ENCODE measurements at regions not wholly inside any gene's neighbourhood (a gene's known extent, or its start where the extent isn't known, plus 50 kb on each side); places are given as distances from the start of the nearest gene placed in this dataset.

DNA sequence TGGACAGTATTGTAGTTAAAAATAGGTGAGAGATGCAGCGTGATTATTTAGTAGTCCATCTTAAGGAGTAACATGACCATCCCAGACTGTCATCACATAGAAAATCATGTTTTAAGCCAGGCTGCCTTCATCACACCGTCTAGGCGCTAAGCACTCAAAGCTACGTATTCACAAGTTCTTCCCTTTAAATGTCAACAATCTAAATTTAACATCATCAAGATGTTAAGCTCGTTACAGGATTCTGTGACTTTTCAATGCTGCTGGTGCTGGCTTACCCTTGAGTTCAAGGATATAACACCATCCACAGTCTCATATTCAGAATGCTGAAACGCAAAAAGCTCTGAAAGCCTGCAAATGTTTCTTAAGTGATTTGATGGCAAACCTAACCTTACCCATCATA lies 109.5 kb upstream of the CDCA7L start:
- Mint-ChIP-seq H3K4me3 (no peak overlapping the region), H3K27ac (no peak overlapping the region), H3K27me3 (peaks cover 16% of the 10 kb centered on the region), H3K4me1 (ENCODE audit: low read depth) (no peaks in the 10 kb centered on the region), H3K36me3 (ENCODE audit: low read depth) (no peaks in the 10 kb centered on the region), H3K9me3 (no peaks in the 10 kb centered on the region)
- ATAC-seq (no peak), DNase-seq (no peak)
- POLR2A ChIA-PET = interaction anchor here (0.5 kb wide), 1 partner anchor 382 kb away, joined by 3 read pairs; no protein-coding TSS in a partner anchor
- TF ChIP-seq, protein P1, sequence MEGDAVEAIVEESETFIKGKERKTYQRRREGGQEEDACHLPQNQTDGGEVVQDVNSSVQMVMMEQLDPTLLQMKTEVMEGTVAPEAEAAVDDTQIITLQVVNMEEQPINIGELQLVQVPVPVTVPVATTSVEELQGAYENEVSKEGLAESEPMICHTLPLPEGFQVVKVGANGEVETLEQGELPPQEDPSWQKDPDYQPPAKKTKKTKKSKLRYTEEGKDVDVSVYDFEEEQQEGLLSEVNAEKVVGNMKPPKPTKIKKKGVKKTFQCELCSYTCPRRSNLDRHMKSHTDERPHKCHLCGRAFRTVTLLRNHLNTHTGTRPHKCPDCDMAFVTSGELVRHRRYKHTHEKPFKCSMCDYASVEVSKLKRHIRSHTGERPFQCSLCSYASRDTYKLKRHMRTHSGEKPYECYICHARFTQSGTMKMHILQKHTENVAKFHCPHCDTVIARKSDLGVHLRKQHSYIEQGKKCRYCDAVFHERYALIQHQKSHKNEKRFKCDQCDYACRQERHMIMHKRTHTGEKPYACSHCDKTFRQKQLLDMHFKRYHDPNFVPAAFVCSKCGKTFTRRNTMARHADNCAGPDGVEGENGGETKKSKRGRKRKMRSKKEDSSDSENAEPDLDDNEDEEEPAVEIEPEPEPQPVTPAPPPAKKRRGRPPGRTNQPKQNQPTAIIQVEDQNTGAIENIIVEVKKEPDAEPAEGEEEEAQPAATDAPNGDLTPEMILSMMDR (IDR thresholded peaks at IDR 0.05) = no peak
- intact Hi-C loops (cut with micrococcal nuclease) = no loop called here
- CTCF ChIA-PET = interaction anchor here (1.2 kb wide), 1 partner anchor 28 kb away, joined by 4 read pairs; no protein-coding TSS in a partner anchor

DNA sequence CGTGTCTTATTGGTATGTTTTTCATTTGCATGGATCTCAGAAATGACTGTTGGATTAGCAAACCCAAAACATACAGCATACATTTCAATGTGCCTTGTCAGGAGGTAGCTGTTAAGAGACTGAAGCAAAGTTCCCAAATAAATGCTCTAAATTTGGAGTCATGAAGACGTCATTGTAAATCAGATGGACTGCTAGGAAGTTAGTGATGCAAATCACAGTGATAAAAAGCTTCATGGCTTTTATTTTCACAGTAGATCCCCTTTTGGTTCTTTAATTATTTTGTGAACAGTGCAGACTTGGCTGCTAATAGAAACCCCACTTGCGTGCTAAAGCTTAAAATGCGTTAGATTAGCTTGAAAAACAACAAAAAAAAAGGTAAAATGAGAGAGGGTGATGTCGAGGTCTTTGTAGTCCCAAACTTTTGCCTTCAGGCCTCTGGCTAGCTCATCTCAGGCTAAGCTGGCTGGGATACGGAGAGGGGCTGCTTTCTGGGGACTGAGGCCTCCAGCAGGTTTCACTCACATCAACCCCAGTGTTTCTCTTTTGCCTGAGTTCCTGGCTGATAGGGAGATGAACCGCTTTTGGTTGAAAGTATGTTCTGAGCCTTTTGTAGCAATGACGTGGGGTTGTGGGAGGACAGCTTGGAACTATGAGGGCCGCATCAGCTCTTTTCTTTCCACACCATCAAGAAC lies 107.1 kb upstream of the CDCA7L start:
- no peaks in the 10 kb centered on the region for H3K36me3 Mint-ChIP-seq (ENCODE audit: low read depth)
- ChIA-PET POLR2A (no interaction called here), CTCF (interaction anchor here (1.2 to 1.4 kb wide), 2 partner anchors 16 to 57 kb away, joined by 3 read pairs; no protein-coding TSS in a partner anchor)
- H3K4me1 Mint-ChIP-seq (ENCODE audit: low read depth) = no peaks in the 10 kb centered on the region
- H3K27ac Mint-ChIP-seq = no peak overlapping the region
- DNase-seq = no peak
- peaks cover 9% of the 10 kb centered on the region for H3K27me3 Mint-ChIP-seq
- intact Hi-C loops (cut with micrococcal nuclease) = no loop called here
- no peaks in the 10 kb centered on the region for H3K9me3 Mint-ChIP-seq
- TF ChIP-seq, protein P1 (IDR thresholded peaks at IDR 0.05) = no peak
- no peak overlapping the region for H3K4me3 Mint-ChIP-seq
- ATAC-seq = no peak

DNA sequence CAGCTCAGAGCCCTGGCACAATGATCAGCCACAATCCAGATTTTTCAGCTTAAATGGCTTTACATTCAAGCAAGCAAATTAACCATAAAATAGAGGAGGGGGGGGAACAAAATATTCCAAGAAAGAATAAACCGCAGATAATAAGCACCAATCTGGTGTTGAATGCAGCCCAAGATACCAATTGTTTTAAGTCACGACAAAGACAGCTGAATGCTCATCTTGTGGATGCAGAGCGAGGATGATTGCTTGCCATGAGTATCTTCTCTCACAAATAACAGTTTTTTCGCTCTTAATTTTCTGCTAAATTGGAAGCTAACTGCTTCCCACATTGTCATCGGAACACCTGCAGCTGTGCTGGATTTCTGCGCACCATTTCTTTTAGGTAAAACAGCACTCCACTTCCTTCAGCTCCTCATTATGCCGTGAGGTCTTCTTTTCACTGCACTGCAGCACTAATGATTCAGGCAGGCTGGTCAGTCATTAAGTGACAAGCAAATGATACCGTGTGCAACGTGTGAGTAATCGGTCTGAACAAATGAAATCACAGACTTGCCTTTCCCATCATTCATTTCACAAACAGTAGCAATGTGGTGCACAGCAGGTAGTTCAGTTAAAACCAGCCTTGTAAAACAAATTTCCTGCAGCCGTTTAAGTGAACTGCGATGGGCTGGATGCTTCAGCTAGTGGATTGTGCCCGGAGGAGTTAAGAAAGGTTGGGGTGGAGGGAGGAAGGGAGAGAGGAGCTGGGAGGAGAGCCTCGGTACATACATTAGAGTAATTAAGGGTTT lies 106.4 kb upstream of the CDCA7L start:
- TF ChIP-seq, protein P1 (IDR thresholded peaks at IDR 0.05) = no peak
- ATAC-seq (no peak), DNase-seq (no peak)
- intact Hi-C loops (cut with micrococcal nuclease) = no loop called here
- no peak overlapping the region for H3K4me3 Mint-ChIP-seq
- peaks cover 9% of the 10 kb centered on the region for H3K27me3 Mint-ChIP-seq
- ChIA-PET CTCF (interaction anchor here (1.2 to 1.4 kb wide), 2 partner anchors 16 to 58 kb away, joined by 3 read pairs; no protein-coding TSS in a partner anchor), POLR2A (no interaction called here)
- H3K4me1 Mint-ChIP-seq (ENCODE audit: low read depth) = no peaks in the 10 kb centered on the region
- H3K36me3 Mint-ChIP-seq (ENCODE audit: low read depth) = no peaks in the 10 kb centered on the region
- no peak overlapping the region for H3K27ac Mint-ChIP-seq
- no peaks in the 10 kb centered on the region for H3K9me3 Mint-ChIP-seq

- TF ChIP-seq, protein P1 (IDR thresholded peaks at IDR 0.05) = no peak
- intact Hi-C loops (cut with micrococcal nuclease) = no loop called here
- CTCF ChIA-PET = no interaction called here
- no peaks in the 10 kb centered on the region for H3K4me1 Mint-ChIP-seq (ENCODE audit: low read depth)
- H3K4me3 Mint-ChIP-seq = no peak overlapping the region
- H3K27ac Mint-ChIP-seq = no peak overlapping the region
- H3K27me3 Mint-ChIP-seq = peaks cover 7% of the 10 kb centered on the region
- POLR2A ChIA-PET = no interaction called here
- no peak for ATAC-seq
- no peak for DNase-seq
- H3K9me3 Mint-ChIP-seq = no peaks in the 10 kb centered on the region
- no peaks in the 10 kb centered on the region for H3K36me3 Mint-ChIP-seq (ENCODE audit: low read depth)
These were observed 104.2 kb upstream of the CDCA7L start for GRCh38 chr7:22049766-22050500.
